ENCODE measurements at regions not wholly inside any gene's neighbourhood (a gene's known extent, or its start where the extent isn't known, plus 50 kb on each side); places are given as distances from the start of the nearest gene placed in this dataset.

- H3K4me3 ChIP-seq (ENCODE audit: control insufficient read depth, low read depth, low read length): no peak overlapping the region
- TF ChIP-seq, protein P1, sequence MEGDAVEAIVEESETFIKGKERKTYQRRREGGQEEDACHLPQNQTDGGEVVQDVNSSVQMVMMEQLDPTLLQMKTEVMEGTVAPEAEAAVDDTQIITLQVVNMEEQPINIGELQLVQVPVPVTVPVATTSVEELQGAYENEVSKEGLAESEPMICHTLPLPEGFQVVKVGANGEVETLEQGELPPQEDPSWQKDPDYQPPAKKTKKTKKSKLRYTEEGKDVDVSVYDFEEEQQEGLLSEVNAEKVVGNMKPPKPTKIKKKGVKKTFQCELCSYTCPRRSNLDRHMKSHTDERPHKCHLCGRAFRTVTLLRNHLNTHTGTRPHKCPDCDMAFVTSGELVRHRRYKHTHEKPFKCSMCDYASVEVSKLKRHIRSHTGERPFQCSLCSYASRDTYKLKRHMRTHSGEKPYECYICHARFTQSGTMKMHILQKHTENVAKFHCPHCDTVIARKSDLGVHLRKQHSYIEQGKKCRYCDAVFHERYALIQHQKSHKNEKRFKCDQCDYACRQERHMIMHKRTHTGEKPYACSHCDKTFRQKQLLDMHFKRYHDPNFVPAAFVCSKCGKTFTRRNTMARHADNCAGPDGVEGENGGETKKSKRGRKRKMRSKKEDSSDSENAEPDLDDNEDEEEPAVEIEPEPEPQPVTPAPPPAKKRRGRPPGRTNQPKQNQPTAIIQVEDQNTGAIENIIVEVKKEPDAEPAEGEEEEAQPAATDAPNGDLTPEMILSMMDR (IDR thresholded peaks at IDR 0.05; ENCODE audit: control insufficient read depth, insufficient read depth, low read depth, low read length, missing control alignments): no peak
- DNase-seq (ENCODE audit: low read depth): no peak
Measured at GRCh38 chrX:5829469-5829868, 399.2 kb downstream of the NLGN4X start.

DNA sequence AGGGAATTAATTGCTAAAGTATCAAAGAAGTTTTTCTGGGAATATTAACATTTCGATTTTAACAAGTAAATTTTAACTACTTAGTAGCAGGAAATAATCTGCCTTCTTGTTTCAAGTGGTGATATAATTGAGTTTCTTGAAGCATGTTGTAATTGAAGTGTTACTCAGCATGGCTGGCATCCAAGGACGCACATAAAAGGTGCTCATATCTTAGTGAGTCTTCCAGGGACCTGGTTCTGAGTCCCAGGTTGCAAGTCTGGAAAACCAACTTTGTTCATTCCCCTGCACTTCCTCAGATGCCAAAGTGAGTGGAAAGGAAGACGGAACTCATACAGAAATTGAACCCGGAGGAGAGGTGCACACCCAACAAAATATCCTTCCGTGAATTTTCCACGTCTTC lies 399.6 kb downstream of the NLGN4X start:
- H3K4me3 ChIP-seq (ENCODE audit: control insufficient read depth, low read depth, low read length): no peak overlapping the region
- no peak for DNase-seq (ENCODE audit: low read depth)
- TF ChIP-seq, protein P1 (IDR thresholded peaks at IDR 0.05; ENCODE audit: control insufficient read depth, insufficient read depth, low read depth, low read length, missing control alignments): no peak

GRCh38 chrX:5823903-5824302 lies 404.8 kb downstream of the NLGN4X start:
- TF ChIP-seq, protein P1 (IDR thresholded peaks at IDR 0.05; ENCODE audit: control insufficient read depth, insufficient read depth, low read depth, low read length, missing control alignments): no peak
- H3K4me3 ChIP-seq (ENCODE audit: control insufficient read depth, low read depth, low read length): no peak overlapping the region
- no peak for DNase-seq (ENCODE audit: low read depth)

DNA sequence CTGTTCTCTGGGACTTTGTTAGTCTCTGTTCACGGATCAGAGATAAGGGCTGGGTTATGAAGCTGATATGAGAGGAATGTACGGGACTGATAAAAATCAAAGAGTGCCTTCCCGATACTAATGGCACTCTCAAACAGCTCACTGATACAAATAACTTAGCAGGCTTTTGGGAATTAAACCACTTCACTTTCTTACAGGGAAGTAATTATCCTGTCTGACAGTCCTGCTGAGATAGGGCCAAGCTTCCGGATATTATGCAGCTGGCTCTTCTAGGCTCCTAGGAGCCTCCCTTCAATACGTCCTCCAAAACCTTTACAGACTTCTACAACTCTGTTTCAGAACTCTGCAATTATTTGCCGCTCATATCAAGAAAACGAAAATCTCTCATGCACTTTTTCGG lies 418.0 kb downstream of the NLGN4X start:
- H3K4me3 ChIP-seq (ENCODE audit: control insufficient read depth, low read depth, low read length): no peak overlapping the region
- TF ChIP-seq, protein P1 (IDR thresholded peaks at IDR 0.05; ENCODE audit: control insufficient read depth, insufficient read depth, low read depth, low read length, missing control alignments): no peak
- no peak for DNase-seq (ENCODE audit: low read depth)

GRCh38 chrX:5807181-5807580 lies 421.5 kb downstream of the NLGN4X start:
- H3K4me3 ChIP-seq (ENCODE audit: control insufficient read depth, low read depth, low read length): no peak overlapping the region
- DNase-seq (ENCODE audit: low read depth): no peak
- TF ChIP-seq, protein P1 (IDR thresholded peaks at IDR 0.05; ENCODE audit: control insufficient read depth, insufficient read depth, low read depth, low read length, missing control alignments): no peak

DNA sequence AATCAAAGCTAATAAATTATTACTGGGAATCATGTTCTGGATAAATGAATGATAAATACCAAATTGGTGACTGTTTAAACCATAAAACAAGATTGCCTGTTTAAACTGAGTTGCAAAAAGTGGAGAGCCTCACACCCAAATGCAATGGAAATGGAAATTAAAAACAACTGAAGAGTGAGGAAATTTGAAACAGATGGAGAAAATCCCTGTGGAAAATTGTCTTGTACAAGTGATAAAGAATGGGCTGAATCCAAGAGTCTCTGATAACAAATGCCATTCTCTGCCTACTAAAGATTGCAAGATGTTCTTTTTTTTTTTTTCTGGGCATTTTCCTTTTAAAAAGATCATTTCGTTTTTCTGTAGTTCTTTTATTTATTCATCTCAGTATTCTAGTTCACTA lies 426.3 kb downstream of the NLGN4X start:
- TF ChIP-seq, protein P1 (IDR thresholded peaks at IDR 0.05; ENCODE audit: control insufficient read depth, insufficient read depth, low read depth, low read length, missing control alignments): no peak
- DNase-seq (ENCODE audit: low read depth): no peak
- no peak overlapping the region for H3K4me3 ChIP-seq (ENCODE audit: control insufficient read depth, low read depth, low read length)

DNA sequence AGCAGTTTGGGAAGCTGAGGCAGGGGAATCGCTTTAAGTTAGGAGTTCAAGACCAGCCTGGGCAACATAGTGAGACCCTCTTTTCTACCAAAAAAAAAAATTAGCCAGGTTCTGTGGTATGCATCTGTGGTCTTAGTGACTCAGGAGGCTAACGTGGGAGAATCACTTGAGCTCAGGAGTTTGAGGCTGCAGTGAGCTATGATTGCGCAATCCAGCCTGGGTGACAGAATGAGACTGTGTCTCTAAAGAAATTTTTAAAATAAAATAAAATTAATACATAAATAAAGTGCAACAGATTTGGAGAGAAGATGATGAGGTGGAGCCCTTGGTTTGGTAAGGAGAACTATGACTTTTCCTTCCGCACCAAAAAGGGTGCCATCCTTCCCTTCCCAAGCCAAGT lies 436.9 kb downstream of the NLGN4X start:
- TF ChIP-seq, protein P1 (IDR thresholded peaks at IDR 0.05; ENCODE audit: control insufficient read depth, insufficient read depth, low read depth, low read length, missing control alignments): no peak
- H3K4me3 ChIP-seq (ENCODE audit: control insufficient read depth, low read depth, low read length): no peak overlapping the region
- DNase-seq (ENCODE audit: low read depth): no peak
